B cell (primary cell): ENCODE measurements at regions not wholly inside any gene's neighbourhood (a gene's known extent, or its start where the extent isn't known, plus 50 kb on each side); places are given as distances from the start of the nearest gene placed in this dataset.

Source experiments
- ATAC-seq: fragments of 200-7000 bp; cut with Tn5 transposase; one replicate; pipeline ENCODE4 v1.10.0; 2021; ENCODE audit warnings: low read depth, mild to moderate bottlenecking, moderate number of reproducible peaks, moderate library complexity
- CTCF ChIA-PET: fragments of 350-600 bp; sonication (Branson Sonifier 250); formaldehyde crosslinking; loops from one replicate; lab custom pipeline; 2021; ENCODE audit warnings: antibody characterized with exemption, inconsistent platforms; lab: Charles Lee
- POLR2A ChIA-PET: fragments of 350-600 bp; sonication (Branson Sonifier 250); formaldehyde crosslinking; loops from one replicate; lab custom pipeline; 2021; ENCODE audit warnings: antibody characterized with exemption; lab: Charles Lee
- DNase-seq: peaks from one replicate; pipeline ENCODE4 v3.0.0; 2013
- H2AFZ ChIP-seq: 2 replicates; pipeline ENCODE4 v1.6.1; 2012; ENCODE audit warnings: mild to moderate bottlenecking, low read depth, low read length; ENCODE audit not compliant: insufficient read depth, poor library complexity, severe bottlenecking
- H3K27ac ChIP-seq, 2 donors: 1 replicate in 1 of 2; 2 replicates in 1 of 2; pipeline ENCODE4 v1.5.1; 2012 to 2013; ENCODE audit warnings: low read length in 2 of 2, mild to moderate bottlenecking in 2 of 2, moderate library complexity in 1 of 2
- H3K27me3 ChIP-seq, 4 experiments: fragments of 200-600 bp in 1 of 4; sonication (generic) in 1 of 4; replicated peaks in 1 of 4; 1 replicate in 2 of 4; 2 replicates in 2 of 4; pipeline versions ENCODE4 v1.6.1 to v1.7.0; 2013 to 2016; ENCODE audit warnings: low read length in 3 of 4, mild to moderate bottlenecking in 2 of 4, mixed read lengths in 1 of 4, moderate library complexity in 1 of 4; ENCODE audit not compliant: insufficient read depth in 4 of 4, control insufficient read depth in 3 of 4; ENCODE audit errors: control extremely low read depth in 1 of 4
- H3K36me3 ChIP-seq, 2 experiments: replicated peaks in 1 of 2; 1 replicate in 1 of 2; 2 replicates in 1 of 2; pipeline versions ENCODE4 v1.6.1 to v1.7.1; 2013; ENCODE audit warnings: low read length in 1 of 2; ENCODE audit not compliant: insufficient read depth in 2 of 2, control insufficient read depth in 1 of 2; ENCODE audit errors: control extremely low read depth in 1 of 2, extremely low read depth in 1 of 2
- H3K4me1 ChIP-seq, 2 donors: fragments of 200-600 bp in 1 of 2; sonication (generic) in 1 of 2; 1 replicate in 1 of 2; 2 replicates in 1 of 2; pipeline versions ENCODE4 v1.5.1 to v1.6.1; 2013 to 2017; ENCODE audit warnings: low read length in 2 of 2; ENCODE audit not compliant: control insufficient read depth in 2 of 2, insufficient read depth in 2 of 2
- H3K4me2 ChIP-seq: replicated peaks from 2 replicates; pipeline ENCODE3; 2012; ENCODE audit warnings: mild to moderate bottlenecking, low read depth, low read length; ENCODE audit not compliant: poor library complexity, severe bottlenecking
- H3K4me3 ChIP-seq, 5 experiments: fragments of 200-600 bp in 1 of 5; sonication (generic) in 1 of 5; 1 replicate in 3 of 5; 2 replicates in 2 of 5; pipeline versions ENCODE4 v1.5.1 to v1.7.0; 2011 to 2016; ENCODE audit warnings: low read length in 4 of 5, mild to moderate bottlenecking in 4 of 5, low read depth in 2 of 5, control low read depth in 1 of 5, moderate library complexity in 1 of 5; ENCODE audit not compliant: insufficient read depth in 1 of 5; ENCODE audit errors: control extremely low read depth in 1 of 5, extremely low read depth in 1 of 5
- H3K79me2 ChIP-seq: fragments of 200-600 bp; sonication (generic); one replicate; pipeline ENCODE4 v1.6.0; 2016; ENCODE audit warnings: low read length; ENCODE audit not compliant: control insufficient read depth, insufficient read depth
- H3K9ac ChIP-seq: fragments of 200-600 bp; sonication (generic); 2 replicates; pipeline ENCODE4 v1.6.1; 2017; ENCODE audit warnings: mild to moderate bottlenecking, low read length, moderate library complexity
- H3K9me3 ChIP-seq, 3 donors: one replicate each; pipeline versions ENCODE4 v1.6.1 to v1.7.1; 2013; ENCODE audit warnings: low read length in 2 of 3; ENCODE audit not compliant: control insufficient read depth in 2 of 3, insufficient read depth in 1 of 3; ENCODE audit errors: control extremely low read depth in 1 of 3
- H4K20me1 ChIP-seq: 2 replicates; pipeline ENCODE4 v1.6.0; 2012; ENCODE audit warnings: mild to moderate bottlenecking, low read length; ENCODE audit not compliant: insufficient read depth, control insufficient read depth, poor library complexity, severe bottlenecking
- H3K27ac Mint-ChIP-seq: one replicate; pipeline ENCODE4 v1.8.0; 2021; ENCODE audit warnings: mixed read lengths
- H3K27me3 Mint-ChIP-seq: one replicate; pipeline ENCODE4 v1.8.0; 2021; ENCODE audit warnings: mixed read lengths
- H3K4me1 Mint-ChIP-seq: one replicate; pipeline ENCODE4 v1.8.0; 2021; ENCODE audit warnings: mixed read lengths
- H3K4me3 Mint-ChIP-seq: one replicate; pipeline ENCODE4 v1.8.0; 2021; ENCODE audit warnings: mixed read lengths
- H3K9me3 Mint-ChIP-seq: one replicate; pipeline ENCODE4 v1.8.0; 2022; ENCODE audit warnings: mixed read lengths; ENCODE audit not compliant: insufficient read depth
- EZH2 ChIP-seq: IDR thresholded peaks from 2 replicates; pipeline ENCODE4 v1.6.1; 2012; ENCODE audit warnings: borderline replicate concordance, low read depth, mild to moderate bottlenecking, moderate library complexity, low read length; ENCODE audit not compliant: insufficient read depth, poor library complexity, severe bottlenecking
- WGBS: methylation state at CpG from one replicate; pipeline ENCODE4 v1.1.5; 2013; ENCODE audit warnings: missing lambda C conversion rate; ENCODE audit not compliant: insufficient coverage; 5-methylcytosine and 5-hydroxymethylcytosine counted together
- intact Hi-C: fragments of 100-400 bp; cut with micrococcal nuclease; formaldehyde crosslinking; loops from one replicate; pipeline ENCODE4 v1.10.0; 2022
- TF ChIP-seq, protein P1 (sequence below): fragments of 200-600 bp; IDR thresholded peaks from one replicate; pipeline ENCODE4 v1.8.0; 2022; ENCODE audit warnings: antibody characterized with exemption, mild to moderate bottlenecking

DNA sequence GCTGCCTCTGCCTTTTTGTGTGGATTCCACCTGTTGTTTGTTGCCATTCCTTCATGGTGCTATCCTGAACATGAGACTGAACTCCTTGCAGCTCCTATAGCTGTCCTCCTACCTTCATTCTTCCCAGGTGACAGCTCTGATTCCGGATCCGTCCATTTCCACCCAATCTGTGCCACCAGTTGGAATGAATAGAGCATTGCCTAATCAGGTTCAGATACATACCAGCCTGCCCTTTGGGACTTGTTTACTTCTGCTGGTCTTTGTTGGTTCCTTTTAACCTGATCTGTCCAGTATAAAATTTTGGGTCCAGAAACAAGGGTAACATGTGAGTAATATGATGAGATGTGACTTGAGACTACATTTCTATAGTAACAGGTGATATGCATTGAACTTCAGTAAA, 136.3 kb upstream of the IGF1 start:
- H3K9me3 Mint-ChIP-seq = peaks cover 4% of the 10 kb centered on the region
- intact Hi-C loops = no loop called here

DNA sequence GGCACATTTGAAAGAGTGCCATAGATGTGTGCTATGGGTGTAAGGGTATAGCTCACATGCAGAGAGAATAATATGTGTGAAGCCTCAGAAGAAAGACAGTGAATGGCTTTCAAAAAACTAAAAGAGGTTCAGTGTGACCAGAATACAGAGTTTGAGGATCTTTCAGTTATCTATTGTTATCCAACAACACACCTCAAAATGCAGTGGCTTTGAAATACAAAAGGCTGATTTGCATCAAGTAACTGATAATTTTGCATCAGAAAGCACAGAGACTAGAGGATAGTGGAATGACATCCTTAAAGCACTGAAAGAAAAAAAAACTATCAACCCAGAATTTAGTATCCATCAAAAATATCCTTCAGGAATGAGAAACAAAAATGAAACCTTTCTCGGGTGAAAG, 131.6 kb upstream of the IGF1 start:
- no peak overlapping the region for H3K4me3 Mint-ChIP-seq
- Histone ChIP-seq H3K27me3 (no peaks in the 10 kb centered on the region), H3K4me2 (no peak overlapping the region), H3K79me2 (no peaks in the 10 kb centered on the region), H3K4me3 (no peak overlapping the region), H3K9ac (no peak overlapping the region), H3K4me1 (no peaks in the 10 kb centered on the region), H3K27ac (no peak overlapping the region), H2AFZ (no peak overlapping the region), H3K36me3 (no peaks in the 10 kb centered on the region), H4K20me1 (no peaks in the 10 kb centered on the region), H3K9me3 (no peaks in the 10 kb centered on the region)
- intact Hi-C loops = no loop called here
- ChIA-PET CTCF (no interaction called here), POLR2A (no interaction called here)
- H3K4me1 Mint-ChIP-seq = no peaks in the 10 kb centered on the region
- WGBS = no CpG with 5 or more reads among the region's 1 CpG
- ATAC-seq (no peak), DNase-seq (no peak)
- H3K27ac Mint-ChIP-seq = no peak overlapping the region
- peaks cover 16% of the 10 kb centered on the region for H3K27me3 Mint-ChIP-seq
- no peak for TF ChIP-seq EZH2
- TF ChIP-seq, protein P1, sequence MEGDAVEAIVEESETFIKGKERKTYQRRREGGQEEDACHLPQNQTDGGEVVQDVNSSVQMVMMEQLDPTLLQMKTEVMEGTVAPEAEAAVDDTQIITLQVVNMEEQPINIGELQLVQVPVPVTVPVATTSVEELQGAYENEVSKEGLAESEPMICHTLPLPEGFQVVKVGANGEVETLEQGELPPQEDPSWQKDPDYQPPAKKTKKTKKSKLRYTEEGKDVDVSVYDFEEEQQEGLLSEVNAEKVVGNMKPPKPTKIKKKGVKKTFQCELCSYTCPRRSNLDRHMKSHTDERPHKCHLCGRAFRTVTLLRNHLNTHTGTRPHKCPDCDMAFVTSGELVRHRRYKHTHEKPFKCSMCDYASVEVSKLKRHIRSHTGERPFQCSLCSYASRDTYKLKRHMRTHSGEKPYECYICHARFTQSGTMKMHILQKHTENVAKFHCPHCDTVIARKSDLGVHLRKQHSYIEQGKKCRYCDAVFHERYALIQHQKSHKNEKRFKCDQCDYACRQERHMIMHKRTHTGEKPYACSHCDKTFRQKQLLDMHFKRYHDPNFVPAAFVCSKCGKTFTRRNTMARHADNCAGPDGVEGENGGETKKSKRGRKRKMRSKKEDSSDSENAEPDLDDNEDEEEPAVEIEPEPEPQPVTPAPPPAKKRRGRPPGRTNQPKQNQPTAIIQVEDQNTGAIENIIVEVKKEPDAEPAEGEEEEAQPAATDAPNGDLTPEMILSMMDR = no peak
- H3K9me3 Mint-ChIP-seq = peaks cover 2% of the 10 kb centered on the region

More for the DNA sequence above, 136.3 kb upstream of the IGF1 start:
- Histone ChIP-seq H4K20me1 (no peaks in the 10 kb centered on the region), H3K27me3 (no peaks in the 10 kb centered on the region), H3K4me2 (no peak overlapping the region), H3K4me3 (no peak overlapping the region), H3K36me3 (no peaks in the 10 kb centered on the region), H3K9me3 (no peaks in the 10 kb centered on the region), H3K9ac (no peak overlapping the region), H3K4me1 (no peaks in the 10 kb centered on the region), H3K79me2 (no peaks in the 10 kb centered on the region), H3K27ac (no peak overlapping the region), H2AFZ (no peak overlapping the region)
- H3K27me3 Mint-ChIP-seq = peaks cover 10% of the 10 kb centered on the region
- no peak for ATAC-seq
- no peak for DNase-seq
- H3K4me1 Mint-ChIP-seq = no peaks in the 10 kb centered on the region
- H3K4me3 Mint-ChIP-seq = no peak overlapping the region
- no peak overlapping the region for H3K27ac Mint-ChIP-seq
- TF ChIP-seq EZH2 = no peak
- TF ChIP-seq, protein P1 = no peak
- POLR2A ChIA-PET = no interaction called here
- CTCF ChIA-PET = no interaction called here
- no CpG with 5 or more reads among the region's 2 CpGs for WGBS
